ENCODE measurements at regions not wholly inside any gene's neighbourhood (a gene's known extent, or its start where the extent isn't known, plus 50 kb on each side); places are given as distances from the start of the nearest gene placed in this dataset.

DNA sequence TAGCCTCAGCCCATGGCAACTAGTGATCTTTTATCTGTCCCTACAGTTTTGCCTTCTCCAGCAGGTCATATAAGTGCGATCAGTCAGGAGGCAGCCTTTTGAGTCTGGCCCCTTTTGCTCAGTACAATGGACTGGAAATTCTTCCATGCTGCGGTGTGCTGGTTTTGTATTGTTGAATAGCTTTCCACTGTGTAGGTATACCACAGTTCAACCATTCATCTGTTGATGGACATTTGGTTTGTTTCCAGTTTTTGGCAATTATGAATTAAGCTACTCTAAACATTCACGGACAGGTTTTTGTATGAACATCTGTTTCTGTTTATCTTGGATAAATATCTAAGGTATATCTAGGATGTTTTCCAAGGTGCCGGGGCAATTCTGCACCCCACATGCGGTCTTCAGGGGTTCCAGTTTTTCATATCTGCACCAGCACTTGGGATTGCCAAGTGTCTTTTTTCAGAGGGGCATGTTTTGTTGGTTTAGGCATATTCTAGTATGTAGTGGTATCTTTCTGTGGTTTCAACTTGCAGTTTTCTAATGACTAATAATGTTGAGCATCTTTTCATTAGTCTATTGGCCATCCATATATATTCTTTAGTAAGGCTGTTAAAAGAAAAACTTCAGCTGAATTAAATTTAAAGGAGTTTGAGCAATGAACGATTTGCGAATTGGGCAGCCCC is 141.0 kb downstream of the TFAP2C start:
- TF ChIP-seq, protein P1, sequence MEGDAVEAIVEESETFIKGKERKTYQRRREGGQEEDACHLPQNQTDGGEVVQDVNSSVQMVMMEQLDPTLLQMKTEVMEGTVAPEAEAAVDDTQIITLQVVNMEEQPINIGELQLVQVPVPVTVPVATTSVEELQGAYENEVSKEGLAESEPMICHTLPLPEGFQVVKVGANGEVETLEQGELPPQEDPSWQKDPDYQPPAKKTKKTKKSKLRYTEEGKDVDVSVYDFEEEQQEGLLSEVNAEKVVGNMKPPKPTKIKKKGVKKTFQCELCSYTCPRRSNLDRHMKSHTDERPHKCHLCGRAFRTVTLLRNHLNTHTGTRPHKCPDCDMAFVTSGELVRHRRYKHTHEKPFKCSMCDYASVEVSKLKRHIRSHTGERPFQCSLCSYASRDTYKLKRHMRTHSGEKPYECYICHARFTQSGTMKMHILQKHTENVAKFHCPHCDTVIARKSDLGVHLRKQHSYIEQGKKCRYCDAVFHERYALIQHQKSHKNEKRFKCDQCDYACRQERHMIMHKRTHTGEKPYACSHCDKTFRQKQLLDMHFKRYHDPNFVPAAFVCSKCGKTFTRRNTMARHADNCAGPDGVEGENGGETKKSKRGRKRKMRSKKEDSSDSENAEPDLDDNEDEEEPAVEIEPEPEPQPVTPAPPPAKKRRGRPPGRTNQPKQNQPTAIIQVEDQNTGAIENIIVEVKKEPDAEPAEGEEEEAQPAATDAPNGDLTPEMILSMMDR (conservative IDR thresholded peaks at IDR 0.05; ENCODE audit: low read depth, low read length) = no peak
- TF ChIP-seq EZH2 (IDR thresholded peaks at IDR 0.05; ENCODE audit: low read length, unreplicated experiment) (no peak), EZH2phosphoT487 (IDR thresholded peaks at IDR 0.05; ENCODE audit: borderline replicate concordance, low read length) (no peak)
- CTCF ChIA-PET = no interaction called here
- POLR2A ChIA-PET (ENCODE audit: unreplicated experiment) = no interaction called here
- no TSS peak for BruUV-seq (replicated peaks)
- H3K36me3 ChIP-seq (ENCODE audit: low read depth, low read length) = no peaks in the 10 kb centered on the region
- no peaks in the 10 kb centered on the region for H3K9me2 ChIP-seq (replicated peaks; ENCODE audit: low read length)
- H3K27me3 ChIP-seq (ENCODE audit: low read length) = no peaks in the 10 kb centered on the region
- no peak for ATAC-seq
- 0 out of 2 replicates have a peak, but pooled peaks cover 2% of the 10 kb centered on the region for H3K4me1 ChIP-seq (ENCODE audit: insufficient read depth, low read length)
- H4K20me1 ChIP-seq (ENCODE audit: low read length) = no peaks in the 10 kb centered on the region
- no peak overlapping the region for H3K4me2 ChIP-seq (ENCODE audit: low read length)
- intact Hi-C loops (cut with micrococcal nuclease) = no loop called here
- no peaks in the 10 kb centered on the region for H3K79me2 ChIP-seq (ENCODE audit: low read length)
- DNase-seq = no peak
- no peaks in the 10 kb centered on the region for H3F3A ChIP-seq (ENCODE audit: low read length, unreplicated experiment)
- no peak overlapping the region for H3K4me3 ChIP-seq (ENCODE audit: low read length)
- no peaks in the 10 kb centered on the region for H3K9me3 ChIP-seq (ENCODE audit: low read length)
- H3K9ac ChIP-seq (ENCODE audit: low read length) = no peak overlapping the region
- H3K27ac ChIP-seq (ENCODE audit: low read length) = no peak overlapping the region
- H2AFZ ChIP-seq (ENCODE audit: low read length) = no peak overlapping the region

DNA sequence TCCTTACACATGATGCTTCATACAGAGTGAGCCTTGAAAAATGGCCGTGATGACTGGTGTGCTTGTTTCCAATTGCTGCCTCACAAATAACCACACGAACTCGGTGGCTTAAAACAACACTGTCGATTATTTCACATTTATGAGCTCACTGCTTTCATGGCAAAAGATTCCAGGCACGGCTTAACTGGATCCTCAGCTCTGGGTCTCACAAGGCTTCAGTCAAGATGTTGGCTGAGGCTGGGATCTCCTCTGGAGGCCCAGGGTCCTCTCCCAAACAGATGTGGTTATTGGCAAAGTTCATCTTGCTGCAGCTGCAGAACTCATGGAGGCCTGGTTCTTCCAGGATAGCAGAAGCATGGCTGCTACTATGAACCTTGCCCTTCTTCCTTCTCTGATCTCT is 144.6 kb downstream of the TFAP2C start:
- no peak for TF ChIP-seq EZH2 (IDR thresholded peaks at IDR 0.05; ENCODE audit: low read length, unreplicated experiment)
- TF ChIP-seq, protein P1 (conservative IDR thresholded peaks at IDR 0.05; ENCODE audit: low read depth, low read length) = no peak
- no peak for TF ChIP-seq EZH2phosphoT487 (IDR thresholded peaks at IDR 0.05; ENCODE audit: borderline replicate concordance, low read length)
- Histone ChIP-seq H3K4me3 (ENCODE audit: low read length) (no peak overlapping the region), H4K20me1 (ENCODE audit: low read length) (no peaks in the 10 kb centered on the region), H3K4me1 (ENCODE audit: insufficient read depth, low read length) (0 out of 2 replicates have a peak, but pooled peaks cover 2% of the 10 kb centered on the region), H3K36me3 (ENCODE audit: low read depth, low read length) (no peaks in the 10 kb centered on the region), H3K79me2 (ENCODE audit: low read length) (no peaks in the 10 kb centered on the region), H3F3A (ENCODE audit: low read length, unreplicated experiment) (no peaks in the 10 kb centered on the region), H3K9me2 (replicated peaks; ENCODE audit: low read length) (no peaks in the 10 kb centered on the region), H3K9me3 (ENCODE audit: low read length) (no peaks in the 10 kb centered on the region), H3K27me3 (ENCODE audit: low read length) (no peaks in the 10 kb centered on the region), H3K4me2 (ENCODE audit: low read length) (no peak overlapping the region), H3K27ac (ENCODE audit: low read length) (no peak overlapping the region), H3K9ac (ENCODE audit: low read length) (no peak overlapping the region), H2AFZ (ENCODE audit: low read length) (no peak overlapping the region)
- ChIA-PET CTCF (no interaction called here), POLR2A (ENCODE audit: unreplicated experiment) (no interaction called here)
- intact Hi-C loops (cut with micrococcal nuclease) = no loop called here
- ATAC-seq (no peak), DNase-seq (no peak)
- no TSS peak for BruUV-seq (replicated peaks)

DNA sequence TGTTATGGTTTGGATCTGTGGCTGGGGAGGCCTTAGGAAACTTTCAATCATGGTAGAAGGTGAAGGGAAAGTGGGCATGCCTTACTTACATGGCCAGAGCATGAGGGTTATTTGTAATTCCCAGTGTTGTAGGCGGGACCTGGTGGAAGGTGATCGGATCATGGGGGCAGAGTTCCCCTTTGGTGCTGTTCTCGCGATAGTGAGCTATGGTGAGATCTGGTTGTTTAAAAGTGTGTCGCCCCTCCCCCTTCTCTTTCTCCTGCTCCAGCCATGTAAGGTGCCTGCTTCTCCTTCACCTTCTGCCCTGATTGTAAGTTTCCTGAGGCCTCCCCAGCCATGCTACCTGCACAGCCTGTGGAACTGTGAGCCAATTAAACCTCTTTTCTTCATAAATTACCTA is 145.8 kb downstream of the TFAP2C start:
- no TSS peak for BruUV-seq (replicated peaks)
- no peaks in the 10 kb centered on the region for H3K9me2 ChIP-seq (replicated peaks; ENCODE audit: low read length)
- no peaks in the 10 kb centered on the region for H3K79me2 ChIP-seq (ENCODE audit: low read length)
- ATAC-seq (no peak), DNase-seq (no peak)
- H3F3A ChIP-seq (ENCODE audit: low read length, unreplicated experiment) = no peaks in the 10 kb centered on the region
- H2AFZ ChIP-seq (ENCODE audit: low read length) = no peak overlapping the region
- H3K27me3 ChIP-seq (ENCODE audit: low read length) = no peaks in the 10 kb centered on the region
- 0 out of 2 replicates have a peak, but pooled peaks cover 2% of the 10 kb centered on the region for H3K4me1 ChIP-seq (ENCODE audit: insufficient read depth, low read length)
- intact Hi-C loops (cut with micrococcal nuclease) = no loop called here
- no peaks in the 10 kb centered on the region for H3K36me3 ChIP-seq (ENCODE audit: low read depth, low read length)
- H3K9ac ChIP-seq (ENCODE audit: low read length) = no peak overlapping the region
- H3K27ac ChIP-seq (ENCODE audit: low read length) = no peak overlapping the region
- no peaks in the 10 kb centered on the region for H4K20me1 ChIP-seq (ENCODE audit: low read length)
- ChIA-PET CTCF (no interaction called here), POLR2A (ENCODE audit: unreplicated experiment) (no interaction called here)
- no peak overlapping the region for H3K4me3 ChIP-seq (ENCODE audit: low read length)
- H3K9me3 ChIP-seq (ENCODE audit: low read length) = no peaks in the 10 kb centered on the region
- TF ChIP-seq EZH2 (IDR thresholded peaks at IDR 0.05; ENCODE audit: low read length, unreplicated experiment) (no peak), EZH2phosphoT487 (IDR thresholded peaks at IDR 0.05; ENCODE audit: borderline replicate concordance, low read length) (no peak)
- TF ChIP-seq, protein P1 (conservative IDR thresholded peaks at IDR 0.05; ENCODE audit: low read depth, low read length) = no peak
- H3K4me2 ChIP-seq (ENCODE audit: low read length) = no peak overlapping the region

Data from PC-3 (cell line).